ENCODE measurements at regions not wholly inside any gene's neighbourhood (a gene's known extent, or its start where the extent isn't known, plus 50 kb on each side); places are given as distances from the start of the nearest gene placed in this dataset.

- no peaks in the 10 kb centered on the region for H4K20me1 ChIP-seq (ENCODE audit: insufficient read depth, low read length)
- H3K4me3 ChIP-seq (ENCODE audit: low read length): no peak overlapping the region
- DNase-seq: no peak
- H3K9me3 ChIP-seq (replicated peaks; ENCODE audit: insufficient read depth, low read length): no peaks in the 10 kb centered on the region
- no peaks in the 10 kb centered on the region for H3K27me3 ChIP-seq (replicated peaks; ENCODE audit: insufficient read depth, low read length)
- H3K9me2 ChIP-seq (replicated peaks; ENCODE audit: insufficient read depth, low read length): no peaks in the 10 kb centered on the region
- TF ChIP-seq EZH2phosphoT487 (IDR thresholded peaks at IDR 0.05; ENCODE audit: low read length) (no peak), EZH2 (optimal IDR thresholded peaks at IDR 0.05; ENCODE audit: low read depth, low read length) (no peak), CTCF (IDR thresholded peaks at IDR 0.05; ENCODE audit: low read length) (no peak)
- H3K36me3 ChIP-seq (replicated peaks; ENCODE audit: insufficient read depth, low read length): no peaks in the 10 kb centered on the region
- H3K79me2 ChIP-seq (ENCODE audit: low read length): no peaks in the 10 kb centered on the region
- H3K4me2 ChIP-seq (ENCODE audit: low read depth, low read length): no peak overlapping the region
- no peak overlapping the region for H3K9ac ChIP-seq (ENCODE audit: low read length)
- H3K4me1 ChIP-seq (ENCODE audit: low read length): no peaks in the 10 kb centered on the region
- H2AFZ ChIP-seq (ENCODE audit: low read length): no peak overlapping the region
- H3K27ac ChIP-seq (ENCODE audit: low read length): no peak overlapping the region
- no peaks in the 10 kb centered on the region for H3F3A ChIP-seq (ENCODE audit: insufficient read depth, low read length)
Measured at GRCh38 chr3:103006526-103007183, 571.8 kb downstream of the ZPLD1 start.

DNA sequence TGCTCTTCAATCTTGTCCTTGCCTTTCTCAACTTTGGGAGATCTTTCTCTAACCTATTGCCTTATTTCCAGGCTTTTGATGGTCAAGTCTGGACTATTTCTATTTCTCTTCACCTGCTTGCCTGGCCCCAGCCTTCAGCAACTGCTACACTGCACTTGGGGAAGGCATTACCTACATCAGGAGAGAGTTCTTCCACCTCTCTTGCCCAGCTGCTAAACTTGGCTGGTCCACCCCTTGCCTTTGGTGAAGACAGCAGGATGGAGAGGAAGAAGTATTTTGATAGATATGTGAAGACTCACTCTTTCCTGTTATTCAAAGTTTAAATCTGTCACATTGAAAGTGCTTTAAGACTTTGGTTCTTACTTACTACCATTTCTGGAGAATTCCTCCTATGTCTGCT is 574.8 kb downstream of the ZPLD1 start:
- H4K20me1 ChIP-seq (ENCODE audit: insufficient read depth, low read length): no peaks in the 10 kb centered on the region
- H2AFZ ChIP-seq (ENCODE audit: low read length): no peak overlapping the region
- no peak overlapping the region for H3K27ac ChIP-seq (ENCODE audit: low read length)
- H3F3A ChIP-seq (ENCODE audit: insufficient read depth, low read length): no peaks in the 10 kb centered on the region
- H3K4me3 ChIP-seq (ENCODE audit: low read length): no peak overlapping the region
- no peaks in the 10 kb centered on the region for H3K27me3 ChIP-seq (replicated peaks; ENCODE audit: insufficient read depth, low read length)
- no peaks in the 10 kb centered on the region for H3K9me3 ChIP-seq (replicated peaks; ENCODE audit: insufficient read depth, low read length)
- no peaks in the 10 kb centered on the region for H3K9me2 ChIP-seq (replicated peaks; ENCODE audit: insufficient read depth, low read length)
- H3K9ac ChIP-seq (ENCODE audit: low read length): no peak overlapping the region
- DNase-seq: no peak
- no peaks in the 10 kb centered on the region for H3K36me3 ChIP-seq (replicated peaks; ENCODE audit: insufficient read depth, low read length)
- H3K79me2 ChIP-seq (ENCODE audit: low read length): no peaks in the 10 kb centered on the region
- H3K4me1 ChIP-seq (ENCODE audit: low read length): no peaks in the 10 kb centered on the region
- no peak overlapping the region for H3K4me2 ChIP-seq (ENCODE audit: low read depth, low read length)
- TF ChIP-seq CTCF (IDR thresholded peaks at IDR 0.05; ENCODE audit: low read length): no peak
- TF ChIP-seq EZH2phosphoT487 (IDR thresholded peaks at IDR 0.05; ENCODE audit: low read length): no peak
- TF ChIP-seq EZH2 (optimal IDR thresholded peaks at IDR 0.05; ENCODE audit: low read depth, low read length): no peak

GRCh38 chr3:103025880-103026279 is 591.1 kb downstream of the ZPLD1 start:
- no peak overlapping the region for H2AFZ ChIP-seq (ENCODE audit: low read length)
- TF ChIP-seq EZH2 (optimal IDR thresholded peaks at IDR 0.05; ENCODE audit: low read depth, low read length): no peak
- no peak overlapping the region for H3K4me2 ChIP-seq (ENCODE audit: low read depth, low read length)

GRCh38 chr3:103033841-103034240 is 599.0 kb downstream of the ZPLD1 start:
- Histone ChIP-seq H2AFZ (ENCODE audit: low read length) (no peak overlapping the region), H3K27me3 (replicated peaks; ENCODE audit: insufficient read depth, low read length) (no peaks in the 10 kb centered on the region), H3K4me1 (ENCODE audit: low read length) (no peaks in the 10 kb centered on the region), H3F3A (ENCODE audit: insufficient read depth, low read length) (no peaks in the 10 kb centered on the region), H3K79me2 (ENCODE audit: low read length) (no peaks in the 10 kb centered on the region), H4K20me1 (ENCODE audit: insufficient read depth, low read length) (no peaks in the 10 kb centered on the region), H3K36me3 (replicated peaks; ENCODE audit: insufficient read depth, low read length) (no peaks in the 10 kb centered on the region), H3K27ac (ENCODE audit: low read length) (no peak overlapping the region), H3K9me2 (replicated peaks; ENCODE audit: insufficient read depth, low read length) (no peaks in the 10 kb centered on the region), H3K9ac (ENCODE audit: low read length) (no peak overlapping the region), H3K9me3 (replicated peaks; ENCODE audit: insufficient read depth, low read length) (no peaks in the 10 kb centered on the region), H3K4me3 (ENCODE audit: low read length) (no peak overlapping the region), H3K4me2 (ENCODE audit: low read depth, low read length) (no peak overlapping the region)
- no peak for TF ChIP-seq EZH2 (optimal IDR thresholded peaks at IDR 0.05; ENCODE audit: low read depth, low read length)
- no peak for TF ChIP-seq EZH2phosphoT487 (IDR thresholded peaks at IDR 0.05; ENCODE audit: low read length)
- TF ChIP-seq CTCF (IDR thresholded peaks at IDR 0.05; ENCODE audit: low read length): no peak
- no peak for DNase-seq

More at GRCh38 chr3:103025880-103026279, 591.1 kb downstream of the ZPLD1 start:
- no peaks in the 10 kb centered on the region for H3F3A ChIP-seq (ENCODE audit: insufficient read depth, low read length)
- H3K27ac ChIP-seq (ENCODE audit: low read length): no peak overlapping the region
- no peak overlapping the region for H3K9ac ChIP-seq (ENCODE audit: low read length)
- no peak for DNase-seq
- H3K9me3 ChIP-seq (replicated peaks; ENCODE audit: insufficient read depth, low read length): no peaks in the 10 kb centered on the region
- no peaks in the 10 kb centered on the region for H3K4me1 ChIP-seq (ENCODE audit: low read length)
- H3K4me3 ChIP-seq (ENCODE audit: low read length): no peak overlapping the region
- no peaks in the 10 kb centered on the region for H3K79me2 ChIP-seq (ENCODE audit: low read length)
- no peaks in the 10 kb centered on the region for H3K9me2 ChIP-seq (replicated peaks; ENCODE audit: insufficient read depth, low read length)
- no peaks in the 10 kb centered on the region for H3K27me3 ChIP-seq (replicated peaks; ENCODE audit: insufficient read depth, low read length)
- H4K20me1 ChIP-seq (ENCODE audit: insufficient read depth, low read length): no peaks in the 10 kb centered on the region
- H3K36me3 ChIP-seq (replicated peaks; ENCODE audit: insufficient read depth, low read length): no peaks in the 10 kb centered on the region

All from MM.1S (cell line).